ENCODE measurements at regions not wholly inside any gene's neighbourhood (a gene's known extent, or its start where the extent isn't known, plus 50 kb on each side); places are given as distances from the start of the nearest gene placed in this dataset.

DNA sequence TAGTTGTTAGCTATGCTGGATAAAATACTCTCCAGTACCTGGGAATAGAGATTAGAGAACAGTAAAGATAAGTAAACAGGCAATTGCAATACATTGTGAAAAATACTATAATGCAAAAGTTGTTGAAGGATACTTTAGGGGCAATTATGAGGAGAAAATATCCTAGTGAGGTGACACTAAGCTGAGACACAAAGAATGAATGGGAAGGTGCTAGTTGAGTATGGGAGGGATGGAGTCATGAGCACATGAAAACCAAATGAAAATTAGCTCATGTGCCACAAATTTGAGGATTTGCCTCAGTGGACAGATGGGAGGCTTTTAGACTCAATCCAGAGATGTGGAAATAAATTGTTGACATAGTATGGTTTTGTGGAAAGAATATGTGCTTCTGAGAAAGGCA lies 370.5 kb upstream of the MMS22L start:
- in situ Hi-C loops (cut with HindIII; ENCODE audit: low pct_unique_long_range_greater_than_20kb, low sequenced_read_pairs): no loop called here
- no peak for DNase-seq (ENCODE audit: low read depth, low spot score)

DNA sequence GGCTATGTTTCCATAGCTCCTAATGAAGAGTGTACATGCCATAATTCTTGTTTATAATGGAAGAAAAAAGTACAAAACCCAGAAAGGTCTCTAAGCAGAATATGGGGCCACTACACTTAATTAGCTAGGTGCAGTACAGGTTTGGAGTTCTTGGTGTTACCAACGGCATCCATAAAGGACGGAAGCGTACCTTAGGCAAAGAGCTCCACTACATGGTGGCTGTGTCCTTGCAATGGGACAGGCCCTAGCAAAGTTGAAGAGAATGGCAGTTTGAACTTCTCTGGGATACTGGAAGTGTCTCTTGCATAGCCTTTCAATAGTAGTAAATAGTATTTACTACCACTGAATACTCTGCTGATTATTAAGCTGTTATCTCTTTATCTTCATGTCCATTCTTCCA lies 371.7 kb upstream of the MMS22L start:
- in situ Hi-C loops (cut with HindIII; ENCODE audit: low pct_unique_long_range_greater_than_20kb, low sequenced_read_pairs): no loop called here
- no peak for DNase-seq (ENCODE audit: low read depth, low spot score)

DNA sequence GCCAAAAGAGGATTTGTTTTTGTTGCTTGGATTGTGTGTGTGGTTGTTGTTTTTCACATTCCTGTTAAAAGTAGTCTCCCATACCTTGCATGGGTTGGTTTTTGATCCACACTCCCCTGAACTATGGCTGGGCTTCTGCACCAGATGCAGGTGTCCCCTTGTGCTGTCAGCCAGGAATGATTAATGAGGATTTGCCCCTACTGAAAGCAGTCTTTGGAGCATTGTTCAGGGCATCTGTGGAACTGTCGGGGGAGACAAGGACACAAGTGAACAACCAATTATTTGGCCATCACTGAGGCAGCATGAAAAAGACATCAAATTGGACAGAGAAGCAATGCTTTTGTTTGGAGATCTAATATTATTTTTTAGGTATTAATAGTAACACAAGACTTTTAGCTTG lies 373.2 kb upstream of the MMS22L start:
- no peak for DNase-seq (ENCODE audit: low read depth, low spot score)
- in situ Hi-C loops (cut with HindIII; ENCODE audit: low pct_unique_long_range_greater_than_20kb, low sequenced_read_pairs): no loop called here

DNA sequence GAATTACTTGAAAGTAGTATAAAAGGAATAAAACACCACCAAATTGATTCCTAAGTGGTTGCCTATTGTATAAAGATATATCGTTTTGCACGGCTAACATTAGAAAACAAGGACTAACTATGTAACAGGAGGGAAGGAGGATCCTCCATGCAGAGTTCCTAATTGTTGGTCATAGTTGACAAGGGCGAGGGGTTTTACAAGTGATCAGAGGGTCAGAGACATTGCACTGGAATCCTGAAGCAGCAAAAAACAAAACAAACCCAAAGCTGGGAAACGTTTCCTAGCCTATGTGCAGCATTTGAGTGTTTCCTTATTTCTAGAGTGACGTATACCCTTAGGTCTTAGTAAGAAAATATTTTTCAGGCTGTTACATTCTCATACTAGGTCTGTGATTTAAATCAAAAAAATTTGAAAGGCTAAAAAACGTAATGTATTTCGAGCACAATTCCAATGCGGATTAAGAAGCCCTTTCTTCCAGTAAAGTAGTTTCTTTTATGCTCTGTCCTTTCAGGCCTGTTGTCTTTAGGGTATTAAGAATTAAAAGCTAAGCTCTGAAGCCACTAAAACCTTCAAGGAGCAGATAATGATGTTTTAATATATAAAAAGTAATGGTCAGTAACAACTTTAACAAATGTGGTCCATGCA lies 373.8 kb upstream of the MMS22L start:
- no peak for DNase-seq (ENCODE audit: low read depth, low spot score)
- in situ Hi-C loops (cut with HindIII; ENCODE audit: low pct_unique_long_range_greater_than_20kb, low sequenced_read_pairs): no loop called here

DNA sequence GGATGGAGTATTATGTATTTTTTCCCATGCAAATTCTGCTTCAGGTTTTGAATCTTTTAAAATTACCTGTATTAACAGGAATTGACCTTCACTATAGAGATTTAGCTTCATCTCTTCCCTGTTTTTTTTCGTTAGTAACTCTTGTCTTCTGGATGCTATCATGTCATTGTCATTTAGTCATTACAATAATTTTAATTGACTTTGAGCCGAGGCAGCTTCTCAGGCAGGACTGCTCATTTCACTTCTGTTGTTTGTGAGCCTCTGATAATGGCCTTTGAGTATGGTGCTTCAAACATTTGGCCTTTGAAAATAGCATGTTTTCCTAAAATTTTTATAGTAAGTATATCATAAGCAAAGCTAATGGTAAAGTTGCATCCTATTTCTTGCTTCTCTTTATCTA lies 375.1 kb upstream of the MMS22L start:
- in situ Hi-C loops (cut with HindIII; ENCODE audit: low pct_unique_long_range_greater_than_20kb, low sequenced_read_pairs): no loop called here
- no peak for DNase-seq (ENCODE audit: low read depth, low spot score)

DNA sequence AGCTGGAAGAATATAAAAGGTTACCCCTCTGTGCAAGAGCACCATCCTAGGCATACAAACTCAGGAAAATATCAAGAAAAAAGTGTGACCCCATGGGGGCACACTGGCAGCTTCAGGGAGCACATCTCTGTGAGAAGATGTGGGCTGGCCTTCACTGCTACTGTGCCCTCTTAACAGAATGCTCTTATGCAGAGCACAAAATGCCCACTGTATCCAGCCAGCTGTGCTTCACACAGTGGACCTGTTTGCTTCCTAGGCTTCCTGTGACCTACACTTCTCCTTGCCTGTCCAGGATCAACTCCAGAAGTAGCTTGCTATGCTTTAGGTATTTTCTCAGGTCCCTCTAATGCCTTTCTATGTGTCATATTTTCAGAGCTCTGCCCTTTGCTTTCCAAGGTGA lies 380.2 kb upstream of the MMS22L start:
- in situ Hi-C loops (cut with HindIII; ENCODE audit: low pct_unique_long_range_greater_than_20kb, low sequenced_read_pairs): no loop called here
- DNase-seq (ENCODE audit: low read depth, low spot score): no peak

DNA sequence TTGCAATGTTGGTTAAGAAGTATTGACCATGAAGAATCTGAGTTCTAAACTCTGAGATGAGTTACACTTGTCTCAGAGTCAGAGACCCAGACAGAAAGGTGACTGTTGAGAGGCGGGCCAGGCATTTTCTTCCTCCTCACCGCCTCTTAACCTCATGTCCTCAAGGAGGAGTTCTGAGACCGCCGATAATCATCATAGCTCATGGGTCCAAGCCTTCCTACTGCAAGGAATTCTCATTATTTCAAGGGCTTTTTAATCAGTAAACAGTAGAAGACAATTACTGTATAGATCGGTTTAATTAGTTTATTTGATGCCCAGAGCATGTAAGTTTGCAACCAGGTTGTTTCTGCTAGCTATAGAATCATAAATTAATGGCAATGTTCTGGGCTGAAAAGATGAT lies 382.4 kb upstream of the MMS22L start:
- in situ Hi-C loops (cut with HindIII; ENCODE audit: low pct_unique_long_range_greater_than_20kb, low sequenced_read_pairs): no loop called here

DNA sequence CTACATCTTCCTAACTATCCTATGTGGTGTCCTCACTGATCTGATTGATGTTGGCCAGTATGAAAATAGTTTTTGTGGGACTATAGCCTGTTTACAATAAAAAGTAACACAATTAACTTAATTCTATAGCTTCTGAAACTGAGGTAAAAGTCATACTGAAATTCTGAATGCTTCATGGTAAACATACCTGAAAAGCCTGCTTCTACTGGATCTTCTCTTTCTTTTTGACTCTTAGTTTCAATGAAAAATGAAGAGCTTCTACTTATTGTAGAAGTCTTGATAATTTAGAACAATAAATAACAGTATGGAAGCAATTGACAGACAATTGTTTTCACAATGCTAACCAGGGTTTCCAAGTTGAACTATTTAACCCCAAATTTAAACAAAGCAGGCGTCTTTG lies 383.9 kb upstream of the MMS22L start:
- in situ Hi-C loops (cut with HindIII; ENCODE audit: low pct_unique_long_range_greater_than_20kb, low sequenced_read_pairs): no loop called here
- no peak for DNase-seq (ENCODE audit: low read depth, low spot score)

More for the DNA sequence above, 382.4 kb upstream of the MMS22L start:
- DNase-seq (ENCODE audit: low read depth, low spot score): peak; percentile 7

DNA sequence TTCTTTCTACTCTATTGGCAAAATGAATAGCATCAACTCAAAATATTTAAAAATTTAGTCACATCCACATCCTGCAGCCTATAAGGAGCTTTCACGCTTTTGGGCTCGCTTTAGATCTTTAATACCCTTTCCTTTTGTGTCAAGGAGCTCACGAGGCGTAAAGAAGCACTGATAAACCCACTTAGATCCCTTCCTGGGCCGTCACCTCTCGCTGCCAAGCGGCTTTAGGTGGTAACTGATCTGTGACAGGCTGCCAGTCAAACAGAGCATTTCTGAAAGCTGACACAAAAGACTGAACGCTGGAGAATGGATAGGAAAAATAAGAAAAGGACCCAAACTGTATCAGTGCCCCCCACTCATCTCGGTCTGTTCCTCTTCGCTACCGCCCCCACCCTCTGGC lies 385.7 kb upstream of the MMS22L start:
- DNase-seq (ENCODE audit: low read depth, low spot score): no peak
- in situ Hi-C loops (cut with HindIII; ENCODE audit: low pct_unique_long_range_greater_than_20kb, low sequenced_read_pairs): no loop called here

DNA sequence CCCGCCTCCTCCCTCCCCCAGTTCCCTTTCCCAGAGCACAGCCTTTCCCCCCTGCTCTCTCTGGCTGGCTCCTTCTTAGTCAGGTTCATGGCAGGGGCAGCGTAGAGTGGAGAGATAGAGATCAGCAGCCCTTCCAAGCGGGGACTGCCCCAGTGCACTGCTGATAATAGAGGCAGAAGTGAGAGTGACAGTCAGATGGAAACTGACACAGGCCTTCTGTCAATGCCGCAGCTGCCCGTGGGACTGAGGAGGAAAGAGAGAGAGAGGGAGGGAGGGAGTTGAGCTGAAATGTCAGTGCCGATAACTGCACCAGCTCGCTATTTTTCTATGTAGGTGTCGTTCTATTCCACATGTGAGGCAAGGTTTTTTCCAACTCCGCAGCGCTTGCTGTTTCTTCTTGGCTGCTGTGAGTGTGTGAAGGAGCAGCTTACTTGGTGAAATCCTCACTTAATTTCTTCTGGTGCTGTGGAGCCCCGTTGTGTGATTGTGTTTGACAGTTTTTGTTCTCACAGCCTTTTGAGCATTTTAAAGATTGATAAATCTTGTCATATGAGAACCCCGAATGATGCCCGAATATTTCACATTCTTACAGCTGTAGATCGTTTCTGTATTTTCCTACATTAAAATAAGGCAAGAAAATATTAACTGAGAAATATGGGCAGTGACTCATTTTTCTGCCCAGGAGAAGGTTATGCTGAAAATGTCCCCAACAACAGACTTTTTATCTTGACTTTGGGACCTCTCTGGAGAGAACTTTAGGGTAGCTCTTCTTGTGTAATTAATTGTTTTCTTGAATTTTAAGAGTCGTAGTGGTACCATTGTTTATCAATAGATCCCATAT lies 386.4 kb upstream of the MMS22L start:
- DNase-seq (ENCODE audit: low read depth, low spot score): no peak
- in situ Hi-C loops (cut with HindIII; ENCODE audit: low pct_unique_long_range_greater_than_20kb, low sequenced_read_pairs): no loop called here

DNA sequence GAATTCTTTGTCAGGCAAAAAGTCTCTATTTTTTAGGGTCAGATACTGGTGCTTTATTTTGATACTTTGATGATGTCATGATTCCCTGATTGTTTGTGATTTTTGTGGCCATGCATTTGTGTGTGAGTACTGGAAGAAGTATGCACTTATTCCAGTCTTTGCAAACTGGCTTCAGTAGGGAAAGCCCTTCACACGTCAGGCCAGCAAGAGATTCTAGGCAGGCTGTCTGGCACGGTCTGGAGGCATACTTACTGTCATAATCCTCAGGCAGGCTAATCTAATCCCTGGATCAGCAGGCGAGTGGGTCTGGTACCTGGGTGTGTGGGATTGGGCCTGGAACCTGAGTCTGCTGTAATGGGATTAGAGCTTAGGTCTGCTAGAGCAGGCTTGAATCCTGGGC lies 391.8 kb upstream of the MMS22L start:
- no peak for DNase-seq (ENCODE audit: low read depth, low spot score)
- in situ Hi-C loops (cut with HindIII; ENCODE audit: low pct_unique_long_range_greater_than_20kb, low sequenced_read_pairs): no loop called here

DNA sequence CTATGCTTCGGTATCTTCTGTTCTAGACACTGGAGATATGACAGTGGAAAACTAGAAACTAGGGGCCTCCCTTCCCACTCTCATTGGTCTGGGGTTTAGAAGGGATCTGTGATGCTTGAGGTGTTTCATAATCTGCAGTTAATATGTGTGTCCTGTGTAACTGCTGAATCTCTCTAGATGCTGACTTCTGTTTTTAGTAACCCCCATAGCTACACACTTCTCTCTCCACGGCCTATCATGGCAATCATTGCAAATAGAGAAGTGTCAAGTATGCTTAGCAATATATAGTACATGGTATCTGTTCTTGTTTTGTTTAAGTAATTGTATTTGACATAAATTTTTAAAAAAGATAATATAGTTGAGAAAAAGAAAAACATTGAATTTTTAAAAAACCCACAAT lies 394.6 kb upstream of the MMS22L start:
- DNase-seq (ENCODE audit: low read depth, low spot score): no peak
- in situ Hi-C loops (cut with HindIII; ENCODE audit: low pct_unique_long_range_greater_than_20kb, low sequenced_read_pairs): no loop called here

DNA sequence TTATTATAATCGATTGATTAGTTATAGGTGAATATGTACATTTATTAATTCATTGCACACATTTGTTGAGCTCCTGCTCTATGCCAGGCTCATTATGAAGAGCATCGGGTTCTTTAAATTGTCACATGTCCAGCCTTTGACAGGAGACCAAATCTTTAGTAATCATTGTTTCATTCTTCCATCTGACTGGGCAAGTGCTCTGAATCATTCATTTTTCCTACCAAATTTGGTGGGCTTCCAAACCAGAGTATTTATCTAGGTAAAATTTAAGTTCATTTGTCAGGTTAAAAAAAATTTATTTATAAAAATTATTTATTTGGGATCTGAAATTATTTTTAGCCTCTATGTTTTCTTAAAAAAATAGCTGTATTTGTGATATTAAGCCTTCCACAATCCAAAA lies 404.9 kb upstream of the MMS22L start:
- DNase-seq (ENCODE audit: low read depth, low spot score): no peak
- in situ Hi-C loops (cut with HindIII; ENCODE audit: low pct_unique_long_range_greater_than_20kb, low sequenced_read_pairs): no loop called here

DNA sequence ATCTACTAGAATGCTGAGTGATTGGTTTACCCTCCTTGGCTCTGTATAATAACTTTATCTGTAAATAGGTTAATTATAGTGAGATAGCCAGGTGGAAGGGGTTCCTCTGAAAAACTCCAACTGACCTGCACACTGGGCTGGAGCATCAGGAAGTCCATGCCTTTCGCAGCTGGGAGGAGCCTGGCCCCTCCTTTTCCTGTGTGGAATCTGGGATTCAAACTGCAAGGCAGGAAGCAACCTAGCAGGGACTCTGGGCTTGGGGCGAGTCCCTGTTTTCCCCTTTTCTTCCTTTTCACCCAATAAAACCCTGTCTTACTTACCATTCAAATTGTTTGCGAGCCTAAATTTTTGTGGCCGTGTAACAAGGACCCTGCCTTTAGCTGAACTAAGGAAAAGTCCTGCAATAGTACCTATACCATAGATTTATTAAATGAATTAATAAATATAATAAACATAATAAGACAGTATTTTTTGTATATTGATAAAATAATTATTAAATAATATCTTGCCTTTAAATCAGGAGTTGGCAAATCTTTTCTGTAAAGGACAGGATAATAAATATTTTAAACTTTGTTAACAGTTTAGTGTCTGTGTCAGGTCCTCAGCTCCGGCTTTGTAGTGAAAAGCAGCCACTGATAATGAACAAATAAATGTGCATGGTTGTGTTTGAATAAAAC lies 406.2 kb upstream of the MMS22L start:
- in situ Hi-C loops (cut with HindIII; ENCODE audit: low pct_unique_long_range_greater_than_20kb, low sequenced_read_pairs): no loop called here
- DNase-seq (ENCODE audit: low read depth, low spot score): no peak

DNA sequence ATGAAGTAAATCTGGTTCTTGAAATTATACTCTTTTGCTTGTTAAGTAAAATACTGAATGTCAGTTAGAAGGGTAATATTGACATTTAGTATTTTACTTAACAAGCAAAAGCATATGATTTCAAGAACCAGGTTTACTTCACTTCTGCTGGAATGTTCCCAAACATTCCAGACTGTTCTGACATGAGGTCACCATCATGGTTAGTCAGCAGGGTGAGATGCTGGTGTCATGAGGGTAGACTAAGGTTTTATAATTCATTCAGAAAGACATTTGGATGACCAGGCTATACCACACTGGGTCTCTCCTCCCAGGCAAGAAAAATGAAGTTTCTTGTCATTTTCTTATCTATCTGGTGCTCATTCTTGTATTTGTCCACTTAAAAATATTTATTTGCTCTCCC lies 414.4 kb upstream of the MMS22L start:
- no peak for DNase-seq (ENCODE audit: low read depth, low spot score)
- in situ Hi-C loops (cut with HindIII; ENCODE audit: low pct_unique_long_range_greater_than_20kb, low sequenced_read_pairs): no loop called here

DNA sequence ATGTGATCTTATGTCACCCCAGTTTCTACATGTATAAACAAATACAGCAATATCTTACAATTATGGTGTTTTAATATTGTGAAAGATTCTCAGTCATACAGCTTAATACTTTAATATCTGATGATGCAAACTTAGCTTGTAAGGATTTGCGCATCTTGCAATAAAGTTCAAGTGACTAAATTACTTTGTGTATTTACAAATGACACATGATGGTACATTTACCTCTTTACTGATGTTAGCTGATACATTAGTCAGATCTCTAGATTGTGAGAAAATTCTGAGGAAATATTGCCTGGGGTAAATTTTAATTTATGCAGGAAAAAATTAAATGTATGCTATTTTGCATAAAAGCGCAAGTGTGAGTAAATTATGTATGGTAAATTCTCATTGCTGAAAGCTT lies 418.8 kb upstream of the MMS22L start:
- DNase-seq (ENCODE audit: low read depth, low spot score): no peak
- in situ Hi-C loops (cut with HindIII; ENCODE audit: low pct_unique_long_range_greater_than_20kb, low sequenced_read_pairs): no loop called here

DNA sequence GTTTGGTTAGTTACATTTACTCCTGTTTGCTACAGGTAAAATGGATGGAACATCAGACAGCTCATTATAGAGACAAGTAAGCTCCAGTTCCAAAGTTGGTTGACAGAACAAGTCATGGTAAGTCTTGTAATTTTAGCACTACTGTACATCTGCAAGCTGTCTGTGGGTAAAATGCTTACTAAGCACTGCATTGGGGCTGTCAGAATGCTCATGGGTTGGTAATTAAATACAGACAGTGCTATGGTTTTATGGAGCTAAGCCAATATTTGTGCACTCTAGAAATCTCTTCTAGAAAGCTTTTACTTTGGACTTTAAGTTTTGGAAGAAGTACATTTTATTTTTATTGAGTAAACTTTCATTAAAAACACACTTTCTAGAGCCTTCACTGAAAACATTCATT lies 419.2 kb upstream of the MMS22L start:
- in situ Hi-C loops (cut with HindIII; ENCODE audit: low pct_unique_long_range_greater_than_20kb, low sequenced_read_pairs): no loop called here

DNA sequence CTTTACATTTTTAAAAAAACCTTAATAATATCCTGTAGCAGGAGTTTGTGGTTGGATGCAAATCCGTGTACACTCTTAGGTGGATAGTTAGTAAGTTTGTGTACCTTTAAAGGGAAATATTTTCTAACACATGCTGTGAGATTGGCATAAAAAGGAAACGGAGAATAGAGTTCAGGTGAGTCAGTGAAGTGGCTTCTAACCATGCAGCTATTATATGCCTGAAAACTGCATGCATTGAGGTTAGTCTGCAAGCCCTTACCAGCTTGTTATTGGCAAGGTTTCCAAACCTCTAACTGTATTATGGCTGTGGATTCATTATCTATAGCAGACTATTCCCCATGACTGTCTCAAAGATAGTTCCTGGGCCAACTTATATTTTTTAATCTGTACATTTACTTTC lies 420.6 kb upstream of the MMS22L start:
- in situ Hi-C loops (cut with HindIII; ENCODE audit: low pct_unique_long_range_greater_than_20kb, low sequenced_read_pairs): no loop called here
- no peak for DNase-seq (ENCODE audit: low read depth, low spot score)

More for the DNA sequence above, 419.2 kb upstream of the MMS22L start:
- no peak for DNase-seq (ENCODE audit: low read depth, low spot score)

DNA sequence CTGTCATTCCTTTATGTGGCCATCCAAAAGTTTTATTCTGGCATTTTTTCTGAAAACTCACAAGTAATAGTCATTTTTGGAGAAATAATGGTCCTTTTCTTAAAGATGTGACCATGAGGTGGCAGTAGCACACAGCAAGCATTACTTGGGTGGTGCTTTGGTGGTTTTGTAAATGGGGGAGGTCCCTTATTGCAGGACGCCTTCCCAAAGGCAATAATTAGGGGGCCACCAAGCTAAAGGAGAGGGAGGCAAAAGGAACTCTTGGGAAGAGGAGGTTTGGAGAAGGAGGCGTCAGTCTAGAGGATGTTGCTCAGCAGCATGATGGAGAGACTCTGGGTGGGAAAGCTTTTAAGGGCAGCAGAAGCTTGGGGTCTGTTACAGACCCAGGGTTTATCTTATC lies 422.6 kb upstream of the MMS22L start:
- in situ Hi-C loops (cut with HindIII; ENCODE audit: low pct_unique_long_range_greater_than_20kb, low sequenced_read_pairs): no loop called here

More for the DNA sequence above, 422.6 kb upstream of the MMS22L start:
- DNase-seq (ENCODE audit: low read depth, low spot score): peak; percentile 49

All from SK-MEL-5 (cell line).